GM12878 (cell line): ENCODE measurements at regions not wholly inside any gene's neighbourhood (a gene's known extent, or its start where the extent isn't known, plus 50 kb on each side); places are given as distances from the start of the nearest gene placed in this dataset.

Source experiments
- ATAC-seq: fragments of 200-7000 bp; cut with Tn5 transposase; 3 replicates; pipeline ENCODE4 v1.9.1; 2020; ENCODE audit warnings: mild to moderate bottlenecking, moderate library complexity
- BruUV-seq: library from RNA; stranded (reverse); fragments of 400-500 nt; replicated peaks from 2 replicates; lab custom pipeline; 2021; lab: Mats Ljungman, UMichigan
- CTCF ChIA-PET: fragments of 300-600 bp; sonication (Branson Sonifier 250); formaldehyde crosslinking; extraction: SDS; loops from one replicate; lab custom pipeline; 2021; ENCODE audit warnings: inconsistent platforms; lab: Yijun Ruan, JAX
- POLR2A ChIA-PET: fragments of 350-600 bp; formaldehyde crosslinking; extraction: SDS; loops from one replicate; lab custom pipeline; 2021; ENCODE audit warnings: inconsistent platforms; lab: Charles Lee
- RAD21 ChIA-PET: fragments of 300-600 bp; sonication (Branson Sonifier 250); formaldehyde crosslinking; loops from one replicate; lab custom pipeline; 2023; ENCODE audit warnings: antibody characterized with exemption; ENCODE audit not compliant: unreplicated experiment; lab: Charles Lee
- SMC1A ChIA-PET: fragments of 300-600 bp; sonication (Branson Sonifier 250); formaldehyde crosslinking; loops from one replicate; lab custom pipeline; 2023; ENCODE audit not compliant: unreplicated experiment, uncharacterized antibody; lab: Charles Lee
- DNase-seq: peaks from one replicate; pipeline ENCODE4 v3.0.0-alpha.2; 2011; ENCODE audit warnings: low read depth, low spot score
- FAIRE-seq: peaks from 3 replicates; lab custom pipeline; 2011; peaks lifted over from hg19 to GRCh38; lab: Jason Lieb, UNC
- H2AFZ ChIP-seq: 2 replicates; pipeline ENCODE4 v1.6.0; 2011; ENCODE audit warnings: low read depth, low read length, control low read depth; ENCODE audit not compliant: control insufficient read depth
- H3K27ac ChIP-seq: 2 replicates; pipeline ENCODE4 v1.5.1; 2011; ENCODE audit warnings: control low read depth; ENCODE audit not compliant: control insufficient read depth, insufficient read depth
- H3K27me3 ChIP-seq, 2 experiments: replicated peaks in 1 of 2; 2 replicates each; pipeline versions ENCODE4 v1.6.0 to v1.6.1; 2011; ENCODE audit warnings: low read length in 1 of 2; ENCODE audit not compliant: control insufficient read depth in 2 of 2, insufficient read depth in 2 of 2
- H3K36me3 ChIP-seq, 2 experiments: 2 replicates each; pipeline ENCODE4 v1.5.1; 2011; ENCODE audit warnings: low read length in 1 of 2; ENCODE audit not compliant: control insufficient read depth in 2 of 2, insufficient read depth in 2 of 2
- H3K4me1 ChIP-seq: 2 replicates; pipeline ENCODE4 v1.6.1; 2011; ENCODE audit warnings: mild to moderate bottlenecking, low read length, moderate library complexity, mixed read lengths; ENCODE audit not compliant: control insufficient read depth, insufficient read depth
- H3K4me2 ChIP-seq: 2 replicates; pipeline ENCODE4 v1.6.0; 2011; ENCODE audit warnings: control low read depth; ENCODE audit not compliant: control insufficient read depth, insufficient read depth
- H3K4me3 ChIP-seq: fragments of 200-600 bp; sonication (generic); 2 replicates; pipeline ENCODE4 v1.5.1; 2016
- H3K79me2 ChIP-seq: 2 replicates; pipeline ENCODE4 v1.6.0; 2011; ENCODE audit warnings: low read length; ENCODE audit not compliant: control insufficient read depth, insufficient read depth
- H3K9ac ChIP-seq: 2 replicates; pipeline ENCODE4 v1.8.0; 2011; ENCODE audit warnings: low read length, control low read depth, mixed read lengths; ENCODE audit not compliant: control insufficient read depth, insufficient read depth
- H3K9me3 ChIP-seq: replicated peaks from 3 replicates; pipeline ENCODE4 v1.5.1; 2011; ENCODE audit warnings: mild to moderate bottlenecking, low read length; ENCODE audit not compliant: control insufficient read depth, insufficient read depth
- H4K20me1 ChIP-seq: 2 replicates; pipeline ENCODE4 v1.6.0; 2011; ENCODE audit not compliant: control insufficient read depth, insufficient read depth
- ASH2L ChIP-seq: fragments of 300-600, 200-600 bp; sonication (generic); IDR thresholded peaks from 2 replicates; pipeline ENCODE4 v1.6.1; 2017; ENCODE audit warnings: low read depth, mild to moderate bottlenecking, borderline replicate concordance
- ATF7 ChIP-seq: fragments of 450-650 bp; IDR thresholded peaks from 2 replicates; pipeline ENCODE4 v1.6.1; 2016; ENCODE audit warnings: low read depth, mild to moderate bottlenecking
- CBFB ChIP-seq: IDR thresholded peaks from 2 replicates; pipeline ENCODE4 v1.6.1; 2016; ENCODE audit warnings: antibody characterized with exemption, low read depth
- NR2C2 ChIP-seq: IDR thresholded peaks from 2 replicates; pipeline ENCODE4 v1.6.1; 2011; ENCODE audit warnings: borderline replicate concordance, low read depth; ENCODE audit not compliant: control insufficient read depth, insufficient read length
- SP1 ChIP-seq: IDR thresholded peaks from one replicate; pipeline ENCODE4 v1.6.1; 2011; ENCODE audit warnings: low read depth, low read length
- SREBF1 ChIP-seq: IDR thresholded peaks from 2 replicates; pipeline ENCODE4 v1.6.1; 2012; ENCODE audit warnings: mild to moderate bottlenecking, low read length
- USF2 ChIP-seq: IDR thresholded peaks from 2 replicates; pipeline ENCODE4 v1.6.1; 2011; ENCODE audit warnings: low read depth, low read length, improper control_type of control experiment, borderline replicate concordance
- in situ Hi-C: fragments of 300-500 bp; cut with MboI; formaldehyde crosslinking; loops from 9 replicates; pipeline ENCODE4 v1.14.3; 2018; ENCODE audit warnings: mixed read lengths
- intact Hi-C: fragments of 100-400 bp; cut with micrococcal nuclease; formaldehyde crosslinking; loops from one replicate; pipeline ENCODE4 v1.14.2; 2022; ENCODE audit not compliant: unreplicated experiment
- TF ChIP-seq, protein P1 (sequence below): fragments of 450-650 bp; IDR thresholded peaks from 2 replicates; pipeline ENCODE4 v1.6.1; 2018; ENCODE audit warnings: borderline replicate concordance, mild to moderate bottlenecking; ENCODE audit not compliant: partially characterized antibody
- TF ChIP-seq, protein P2 (sequence below): IDR thresholded peaks from 2 replicates; pipeline ENCODE4 v1.6.1; 2011; ENCODE audit warnings: mild to moderate bottlenecking, low read depth, low read length, moderate library complexity; ENCODE audit not compliant: insufficient replicate concordance
- TF ChIP-seq, protein P3 (sequence below): IDR thresholded peaks from 2 replicates; pipeline ENCODE4 v1.6.1; 2012; ENCODE audit warnings: low read depth, low read length, improper control_type of control experiment

GRCh38 chr1:219518907-219519248 is 94.0 kb downstream of the ZC3H11B start:
- Histone ChIP-seq H3K79me2 (no peaks in the 10 kb centered on the region), H2AFZ (no peak overlapping the region)
- no peak for FAIRE-seq
- no peak for TF ChIP-seq USF2
- TF ChIP-seq, protein P1, sequence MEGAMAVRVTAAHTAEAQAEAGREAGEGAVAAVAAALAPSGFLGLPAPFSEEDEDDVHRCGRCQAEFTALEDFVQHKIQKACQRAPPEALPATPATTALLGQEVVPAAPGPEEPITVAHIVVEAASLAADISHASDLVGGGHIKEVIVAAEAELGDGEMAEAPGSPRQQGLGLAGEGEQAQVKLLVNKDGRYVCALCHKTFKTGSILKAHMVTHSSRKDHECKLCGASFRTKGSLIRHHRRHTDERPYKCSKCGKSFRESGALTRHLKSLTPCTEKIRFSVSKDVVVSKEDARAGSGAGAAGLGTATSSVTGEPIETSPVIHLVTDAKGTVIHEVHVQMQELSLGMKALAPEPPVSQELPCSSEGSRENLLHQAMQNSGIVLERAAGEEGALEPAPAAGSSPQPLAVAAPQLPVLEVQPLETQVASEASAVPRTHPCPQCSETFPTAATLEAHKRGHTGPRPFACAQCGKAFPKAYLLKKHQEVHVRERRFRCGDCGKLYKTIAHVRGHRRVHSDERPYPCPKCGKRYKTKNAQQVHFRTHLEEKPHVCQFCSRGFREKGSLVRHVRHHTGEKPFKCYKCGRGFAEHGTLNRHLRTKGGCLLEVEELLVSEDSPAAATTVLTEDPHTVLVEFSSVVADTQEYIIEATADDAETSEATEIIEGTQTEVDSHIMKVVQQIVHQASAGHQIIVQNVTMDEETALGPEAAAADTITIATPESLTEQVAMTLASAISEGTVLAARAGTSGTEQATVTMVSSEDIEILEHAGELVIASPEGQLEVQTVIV: no peak
- TF ChIP-seq CBFB: no peak
- TF ChIP-seq, protein P2, sequence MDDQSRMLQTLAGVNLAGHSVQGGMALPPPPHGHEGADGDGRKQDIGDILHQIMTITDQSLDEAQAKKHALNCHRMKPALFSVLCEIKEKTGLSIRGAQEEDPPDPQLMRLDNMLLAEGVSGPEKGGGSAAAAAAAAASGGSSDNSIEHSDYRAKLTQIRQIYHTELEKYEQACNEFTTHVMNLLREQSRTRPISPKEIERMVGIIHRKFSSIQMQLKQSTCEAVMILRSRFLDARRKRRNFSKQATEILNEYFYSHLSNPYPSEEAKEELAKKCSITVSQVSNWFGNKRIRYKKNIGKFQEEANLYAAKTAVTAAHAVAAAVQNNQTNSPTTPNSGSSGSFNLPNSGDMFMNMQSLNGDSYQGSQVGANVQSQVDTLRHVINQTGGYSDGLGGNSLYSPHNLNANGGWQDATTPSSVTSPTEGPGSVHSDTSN: no peak
- no peak for TF ChIP-seq SREBF1
- no peak for TF ChIP-seq SP1
- TF ChIP-seq NR2C2: no peak
- TF ChIP-seq, protein P3, sequence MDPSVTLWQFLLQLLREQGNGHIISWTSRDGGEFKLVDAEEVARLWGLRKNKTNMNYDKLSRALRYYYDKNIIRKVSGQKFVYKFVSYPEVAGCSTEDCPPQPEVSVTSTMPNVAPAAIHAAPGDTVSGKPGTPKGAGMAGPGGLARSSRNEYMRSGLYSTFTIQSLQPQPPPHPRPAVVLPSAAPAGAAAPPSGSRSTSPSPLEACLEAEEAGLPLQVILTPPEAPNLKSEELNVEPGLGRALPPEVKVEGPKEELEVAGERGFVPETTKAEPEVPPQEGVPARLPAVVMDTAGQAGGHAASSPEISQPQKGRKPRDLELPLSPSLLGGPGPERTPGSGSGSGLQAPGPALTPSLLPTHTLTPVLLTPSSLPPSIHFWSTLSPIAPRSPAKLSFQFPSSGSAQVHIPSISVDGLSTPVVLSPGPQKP: no peak
- no peak for TF ChIP-seq ASH2L
- TF ChIP-seq ATF7: no peak
- TF ChIP-seq, all 136 proteins: peak for 0
- Histone ChIP-seq H3K4me1 (no peaks in the 10 kb centered on the region), H3K9ac (no peak overlapping the region), H3K4me3 (no peak overlapping the region), H3K4me2 (no peak overlapping the region), H3K27ac (no peak overlapping the region), H3K36me3 (no peaks in the 10 kb centered on the region), H4K20me1 (no peaks in the 10 kb centered on the region), H3K9me3 (no peaks in the 10 kb centered on the region; the same call in 2 of the 3 replicates), H3K27me3 (no peaks in the 10 kb centered on the region)
- RAD21 ChIA-PET: no interaction called here
- intact Hi-C loops: no loop called here
- POLR2A ChIA-PET: no interaction called here
- SMC1A ChIA-PET: no interaction called here
- no TSS peak for BruUV-seq
- CTCF ChIA-PET: no interaction called here
- in situ Hi-C loops: no loop called here
- DNase-seq (no peak), ATAC-seq (no peak)
